Fibroblast of villous mesenchyme (primary cell): ENCODE measurements at regions not wholly inside any gene's neighbourhood (a gene's known extent, or its start where the extent isn't known, plus 50 kb on each side); places are given as distances from the start of the nearest gene placed in this dataset.

Source experiments
- DNase-seq: peaks from one replicate; pipeline ENCODE4 v3.0.0-alpha.2; 2010; ENCODE audit warnings: low read depth
- H3K4me3 ChIP-seq: 2 replicates; pipeline ENCODE4 v1.5.1; 2011; ENCODE audit warnings: low read depth, mild to moderate bottlenecking, low read length
- CTCF ChIP-seq: IDR thresholded peaks from 2 replicates; pipeline ENCODE4 v1.5.1; 2012; ENCODE audit warnings: low read depth, mild to moderate bottlenecking, low read length; ENCODE audit not compliant: insufficient read depth

GRCh38 chr7:57204411-57204811, 72.2 kb upstream of the ZNF479 start:
- TF ChIP-seq CTCF, result no peak
- no peak for DNase-seq
- no peak overlapping the region for H3K4me3 ChIP-seq

GRCh38 chr7:57205000-57205399, 72.8 kb upstream of the ZNF479 start:
- no peak for DNase-seq
- no peak overlapping the region for H3K4me3 ChIP-seq
- TF ChIP-seq CTCF, result no peak

- H3K4me3 ChIP-seq, result no peak overlapping the region
- no peak for TF ChIP-seq CTCF
- no peak for DNase-seq
Observed at GRCh38 chr7:57207836-57208235, 75.6 kb upstream of the ZNF479 start.

- DNase-seq, result no peak
- TF ChIP-seq CTCF, result no peak
- H3K4me3 ChIP-seq, result no peak overlapping the region
Observed at GRCh38 chr7:57210212-57210611, 78.0 kb upstream of the ZNF479 start.

GRCh38 chr7:57210871-57211270, 78.6 kb upstream of the ZNF479 start:
- DNase-seq, result no peak
- TF ChIP-seq CTCF, result no peak

GRCh38 chr7:57211428-57212100, 79.3 kb upstream of the ZNF479 start:
- no peak overlapping the region for H3K4me3 ChIP-seq
- DNase-seq, result no peak
- TF ChIP-seq CTCF, result no peak

More at GRCh38 chr7:57210871-57211270, 78.6 kb upstream of the ZNF479 start:
- H3K4me3 ChIP-seq, result no peak overlapping the region

GRCh38 chr7:57215423-57215822, 83.2 kb upstream of the ZNF479 start:
- no peak for DNase-seq
- no peak for TF ChIP-seq CTCF
- H3K4me3 ChIP-seq, result no peak overlapping the region
